ENCODE measurements at regions not wholly inside any gene's neighbourhood (a gene's known extent, or its start where the extent isn't known, plus 50 kb on each side); places are given as distances from the start of the nearest gene placed in this dataset.

- H3F3A ChIP-seq (ENCODE audit: insufficient read depth, low read length, poor library complexity, severe bottlenecking), result no peaks in the 10 kb centered on the region
Measured at GRCh38 chr6:141248021-141248799, 884.5 kb upstream of the GJE1 start.

GRCh38 chr6:141244366-141244765 is 888.4 kb upstream of the GJE1 start:
- H3K4me2 ChIP-seq (ENCODE audit: low read length), result no peak overlapping the region
- TF ChIP-seq CTCF (IDR thresholded peaks at IDR 0.05; ENCODE audit: poor library complexity, severe bottlenecking), result no peak
- no peak for TF ChIP-seq POLR2AphosphoS5 (IDR thresholded peaks at IDR 0.05)
- TF ChIP-seq EZH2 (IDR thresholded peaks at IDR 0.05; ENCODE audit: borderline replicate concordance, insufficient read depth, low read length, poor library complexity, severe bottlenecking), result no peak
- TF ChIP-seq SMC3 (conservative IDR thresholded peaks at IDR 0.05; ENCODE audit: poor library complexity), result no peak
- no peak for TF ChIP-seq RAD21 (conservative IDR thresholded peaks at IDR 0.05)
- H3K9ac ChIP-seq (ENCODE audit: low read length), result no peak overlapping the region
- H4K20me1 ChIP-seq (ENCODE audit: insufficient read depth), result no peaks in the 10 kb centered on the region
- no peaks in the 10 kb centered on the region for H3K79me2 ChIP-seq (replicated peaks; ENCODE audit: insufficient read depth, low read length)
- H3K36me3 ChIP-seq (ENCODE audit: insufficient read depth, low read length), result no peaks in the 10 kb centered on the region
- no peaks in the 10 kb centered on the region for H3K27me3 ChIP-seq (ENCODE audit: insufficient read depth, low read depth, low read length)
- no peak overlapping the region for H2AFZ ChIP-seq (ENCODE audit: low read depth, low read length)
- H3K27ac ChIP-seq (ENCODE audit: low read length), result no peak overlapping the region
- H3K9me2 ChIP-seq (ENCODE audit: insufficient read depth, low read length), result no peaks in the 10 kb centered on the region
- H3F3A ChIP-seq (ENCODE audit: insufficient read depth, low read length, poor library complexity, severe bottlenecking), result no peaks in the 10 kb centered on the region
- H3K9me3 ChIP-seq (ENCODE audit: low read length), result no peaks in the 10 kb centered on the region
- no peak overlapping the region for H3K4me3 ChIP-seq (ENCODE audit: low read length)

More at GRCh38 chr6:141248021-141248799, 884.5 kb upstream of the GJE1 start:
- Histone ChIP-seq H4K20me1 (ENCODE audit: insufficient read depth) (no peaks in the 10 kb centered on the region), H3K27me3 (ENCODE audit: insufficient read depth, low read depth, low read length) (no peaks in the 10 kb centered on the region), H3K36me3 (ENCODE audit: insufficient read depth, low read length) (no peaks in the 10 kb centered on the region), H3K4me3 (ENCODE audit: low read length) (no peak overlapping the region), H2AFZ (ENCODE audit: low read depth, low read length) (no peak overlapping the region), H3K4me2 (ENCODE audit: low read length) (no peak overlapping the region), H3K79me2 (replicated peaks; ENCODE audit: insufficient read depth, low read length) (no peaks in the 10 kb centered on the region), H3K9me2 (ENCODE audit: insufficient read depth, low read length) (no peaks in the 10 kb centered on the region), H3K9me3 (ENCODE audit: low read length) (no peaks in the 10 kb centered on the region), H3K27ac (ENCODE audit: low read length) (no peak overlapping the region), H3K9ac (ENCODE audit: low read length) (no peak overlapping the region)
- TF ChIP-seq POLR2AphosphoS5 (IDR thresholded peaks at IDR 0.05), result no peak
- no peak for TF ChIP-seq MXI1 (conservative IDR thresholded peaks at IDR 0.05; ENCODE audit: poor library complexity, severe bottlenecking)
- no peak for TF ChIP-seq RAD21 (conservative IDR thresholded peaks at IDR 0.05)
- TF ChIP-seq REST (IDR thresholded peaks at IDR 0.05; ENCODE audit: borderline replicate concordance), result no peak
- TF ChIP-seq CTCF (IDR thresholded peaks at IDR 0.05; ENCODE audit: poor library complexity, severe bottlenecking), result no peak
- no peak for TF ChIP-seq EP300 (conservative IDR thresholded peaks at IDR 0.05; ENCODE audit: poor library complexity, severe bottlenecking)
- TF ChIP-seq SMC3 (conservative IDR thresholded peaks at IDR 0.05; ENCODE audit: poor library complexity), result no peak
- TF ChIP-seq EZH2 (IDR thresholded peaks at IDR 0.05; ENCODE audit: borderline replicate concordance, insufficient read depth, low read length, poor library complexity, severe bottlenecking), result no peak
- no peak for TF ChIP-seq TAF1 (IDR thresholded peaks at IDR 0.05; ENCODE audit: low read depth)

Measured in neural cell (in vitro differentiated cells).